K562 (cell line): ENCODE measurements at regions not wholly inside any gene's neighbourhood (a gene's known extent, or its start where the extent isn't known, plus 50 kb on each side); places are given as distances from the start of the nearest gene placed in this dataset.

Experiments used
- ATAC-seq: fragments of 200-7000 bp; cut with Tn5 transposase; 3 replicates; pipeline ENCODE4 v1.9.1; 2020; ENCODE audit warnings: moderate library complexity
- BruUV-seq: library from RNA; stranded (reverse); fragments of 400-500 nt; replicated peaks from 2 replicates; lab custom pipeline; 2021; lab: Mats Ljungman, UMichigan
- CTCF ChIA-PET: fragments of 300-600 bp; formaldehyde crosslinking; extraction: SDS; loops from one replicate; lab custom pipeline; 2021; ENCODE audit warnings: low intra/inter-chr PET ratio; lab: Yijun Ruan, JAX
- POLR2A ChIA-PET: fragments of 300-600, 350-650 bp; sonication (Branson Sonifier 250); formaldehyde crosslinking; extraction: SDS; loops from one replicate; lab custom pipeline; 2021; ENCODE audit warnings: antibody characterized with exemption, inconsistent platforms; lab: Yijun Ruan, JAX
- DNase-seq, 4 experiments: peaks; one replicate each; pipeline versions ENCODE4 v3.0.0 to v3.0.0-alpha.2; 2011 to 2018; ENCODE audit warnings: low spot score in 3 of 4, mixed read lengths in 3 of 4; ENCODE audit errors: extremely low read depth in 1 of 4
- FAIRE-seq: peaks from 2 replicates; lab custom pipeline; 2011; peaks lifted over from hg19 to GRCh38; lab: Jason Lieb, UNC
- H2AFZ ChIP-seq: 2 replicates; pipeline ENCODE4 v1.6.0; 2011; ENCODE audit warnings: low read depth, low read length, control low read depth, inconsistent platforms
- H3K27ac ChIP-seq: fragments of 200-600 bp; 3 replicates; pipeline ENCODE4 v1.8.0; 2011; ENCODE audit warnings: low read depth, mild to moderate bottlenecking, control low read depth, inconsistent platforms, low read length, moderate library complexity, mixed read lengths; ENCODE audit errors: extremely low read depth
- H3K27me3 ChIP-seq, 2 experiments: fragments of 300-600 bp in 1 of 2; 2 replicates in 1 of 2; 3 replicates in 1 of 2; pipeline versions ENCODE4 v1.6.0 to v1.8.0; 2011; ENCODE audit warnings: inconsistent platforms in 2 of 2, low read length in 2 of 2, mild to moderate bottlenecking in 1 of 2, mixed read lengths in 1 of 2, moderate library complexity in 1 of 2; ENCODE audit not compliant: control insufficient read depth in 2 of 2, insufficient read depth in 2 of 2
- H3K36me3 ChIP-seq: fragments of 300-600 bp; 3 replicates; pipeline ENCODE4 v1.8.0; 2011; ENCODE audit warnings: mild to moderate bottlenecking, low read length, inconsistent platforms; ENCODE audit not compliant: control insufficient read depth, insufficient read depth
- H3K4me1 ChIP-seq, 2 experiments: fragments of 200-600 bp in 1 of 2; replicated peaks in 1 of 2; 2 replicates in 1 of 2; 3 replicates in 1 of 2; pipeline versions ENCODE4 v1.5.1 to v1.8.0; 2011; ENCODE audit warnings: inconsistent platforms in 2 of 2, low read length in 2 of 2, mild to moderate bottlenecking in 1 of 2, mixed read lengths in 1 of 2, moderate library complexity in 1 of 2; ENCODE audit not compliant: control insufficient read depth in 2 of 2, insufficient read depth in 2 of 2
- H3K4me2 ChIP-seq: 2 replicates; pipeline ENCODE4 v1.6.1; 2011; ENCODE audit warnings: low read length, control low read depth, inconsistent platforms, mixed read lengths; ENCODE audit not compliant: insufficient read depth
- H3K4me3 ChIP-seq: fragments of 200-600 bp; sonication (generic), shearing (Covaris generic); 2 replicates; pipeline ENCODE4 v1.5.1; 2016; ENCODE audit warnings: control low read depth, inconsistent platforms
- H3K79me2 ChIP-seq: fragments of 200-600 bp; 3 replicates; pipeline ENCODE4 v1.8.0; 2011; ENCODE audit warnings: low read length, inconsistent platforms; ENCODE audit not compliant: control insufficient read depth, insufficient read depth
- H3K9ac ChIP-seq, 2 experiments: 2 replicates each; pipeline versions ENCODE4 v1.6.0 to v1.6.1; 2011; ENCODE audit warnings: low read depth in 2 of 2, low read length in 2 of 2, control low read depth in 1 of 2, inconsistent platforms in 1 of 2, mild to moderate bottlenecking in 1 of 2, mixed read lengths in 1 of 2; ENCODE audit not compliant: insufficient read depth in 1 of 2
- H3K9me1 ChIP-seq: one replicate; pipeline ENCODE4 v1.6.0; 2011; ENCODE audit warnings: inconsistent platforms, mild to moderate bottlenecking, low read length, moderate library complexity; ENCODE audit not compliant: control insufficient read depth, insufficient read depth
- H3K9me3 ChIP-seq: replicated peaks from 2 replicates; pipeline ENCODE4 v1.5.1; 2011; ENCODE audit warnings: low read depth, low read length, inconsistent platforms; ENCODE audit not compliant: control insufficient read depth, insufficient read depth
- H4K20me1 ChIP-seq: replicated peaks from 2 replicates; pipeline ENCODE4 v1.6.1; 2011; ENCODE audit warnings: low read length, inconsistent platforms, mixed read lengths; ENCODE audit not compliant: control insufficient read depth, insufficient read depth
- STAT5B ChIP-seq: fragments of 250-450 bp; sonication (Bioruptor Pico); IDR thresholded peaks from 2 replicates; pipeline ENCODE4 v1.8.0; 2021; ENCODE audit warnings: mild to moderate bottlenecking, inconsistent platforms
- USF2 ChIP-seq: sonication (generic); formaldehyde crosslinking; IDR thresholded peaks from 2 replicates; pipeline ENCODE4 v1.5.0; 2020; ENCODE audit warnings: missing genetic modification reagents
- ZNF12 ChIP-seq: sonication (generic); formaldehyde crosslinking; IDR thresholded peaks from 2 replicates; pipeline ENCODE4 v1.4.0; 2020; ENCODE audit warnings: mild to moderate bottlenecking, missing genetic modification reagents
- ZNF407 ChIP-seq: fragments of 450-650 bp; IDR thresholded peaks from 2 replicates; pipeline ENCODE4 v1.6.1; 2016; ENCODE audit warnings: low read depth
- WGBS: fragments of 100-300 bp; shearing (Covaris generic); methylation state at CpG from one replicate; pipeline ENCODE4 v1.1.6; 2016; ENCODE audit warnings: low coverage, mixed read lengths; ENCODE audit not compliant: insufficient coverage; ENCODE audit errors: missing lambda C conversion rate; 5-methylcytosine and 5-hydroxymethylcytosine counted together
- in situ Hi-C: fragments of 300-500 bp; cut with MboI; formaldehyde crosslinking; loops from 4 replicates; pipeline ENCODE4 v1.15.0; 2018; ENCODE audit warnings: inconsistent platforms, mixed read lengths
- intact Hi-C: fragments of 100-400 bp; cut with micrococcal nuclease; formaldehyde crosslinking; loops from 2 replicates; pipeline ENCODE4 v1.14.2; 2022

- no peaks in the 10 kb centered on the region for H3K9me1 ChIP-seq
- no peak overlapping the region for H3K4me3 ChIP-seq
- H3K27ac ChIP-seq, result no peak overlapping the region
- no peaks in the 10 kb centered on the region for H3K79me2 ChIP-seq
- no peaks in the 10 kb centered on the region for H3K36me3 ChIP-seq
- FAIRE-seq, result no peak
- H3K9me3 ChIP-seq, result no peaks in the 10 kb centered on the region
- WGBS, result 0% methylated on average over 2 of the region's 2 CpGs
- in situ Hi-C loops, result no loop called here
- BruUV-seq, result no TSS peak
- intact Hi-C loops, result no loop called here
- H2AFZ ChIP-seq, result no peak overlapping the region
- ChIA-PET POLR2A (no interaction called here), CTCF (no interaction called here)
- no peaks in the 10 kb centered on the region for H3K4me1 ChIP-seq
- no peak overlapping the region for H3K9ac ChIP-seq
- no peak for DNase-seq
- H3K27me3 ChIP-seq, result no peaks in the 10 kb centered on the region
- TF ChIP-seq ZNF12 (CRISPR knock-in tag) (no peak), STAT5B (CRISPR knock-in tag) (no peak), USF2 (CRISPR knock-in tag) (no peak), ZNF407 (no peak)
- H3K4me2 ChIP-seq, result no peak overlapping the region
- H4K20me1 ChIP-seq, result no peaks in the 10 kb centered on the region
- no peak for ATAC-seq
Measured at GRCh38 chr2:217529271-217529670, 473.5 kb downstream of the TNS1 start.
